MM.1S (cell line): ENCODE measurements at regions not wholly inside any gene's neighbourhood (a gene's known extent, or its start where the extent isn't known, plus 50 kb on each side); places are given as distances from the start of the nearest gene placed in this dataset.

Source experiments
- DNase-seq: peaks from one replicate; pipeline ENCODE4 v3.0.0-alpha.2; 2015
- H2AFZ ChIP-seq: fragments of 300-600 bp; sonication (generic); 2 replicates; pipeline ENCODE4 v1.6.0; 2016; ENCODE audit warnings: antibody characterized with exemption, low read length
- H3F3A ChIP-seq: fragments of 300-600 bp; sonication (generic); 2 replicates; pipeline ENCODE4 v1.6.1; 2016; ENCODE audit warnings: mild to moderate bottlenecking, antibody characterized with exemption, low read length, moderate library complexity, mixed read lengths; ENCODE audit not compliant: insufficient read depth
- H3K27ac ChIP-seq: fragments of 300-600 bp; sonication (generic); 2 replicates; pipeline ENCODE4 v1.5.1; 2016; ENCODE audit warnings: mild to moderate bottlenecking, low read length
- H3K27me3 ChIP-seq: fragments of 300-600 bp; sonication (generic); replicated peaks from 2 replicates; pipeline ENCODE4 v1.6.0; 2016; ENCODE audit warnings: low read length; ENCODE audit not compliant: insufficient read depth
- H3K36me3 ChIP-seq: fragments of 300-600 bp; sonication (generic); replicated peaks from 2 replicates; pipeline ENCODE4 v1.6.1; 2016; ENCODE audit warnings: mild to moderate bottlenecking, low read length, mixed read lengths; ENCODE audit not compliant: insufficient read depth
- H3K4me1 ChIP-seq: fragments of 300-600 bp; sonication (generic); 2 replicates; pipeline ENCODE4 v1.6.1; 2016; ENCODE audit warnings: low read length, mixed read lengths
- H3K4me2 ChIP-seq: fragments of 300-600 bp; sonication (generic); 2 replicates; pipeline ENCODE4 v1.6.0; 2016; ENCODE audit warnings: low read depth, low read length
- H3K4me3 ChIP-seq: fragments of 300-600 bp; sonication (generic); 2 replicates; pipeline ENCODE4 v1.5.1; 2016; ENCODE audit warnings: low read length, mixed read lengths
- H3K79me2 ChIP-seq: fragments of 300-600 bp; sonication (generic); 2 replicates; pipeline ENCODE4 v1.6.1; 2016; ENCODE audit warnings: mixed run types, low read length, mixed read lengths
- H3K9ac ChIP-seq: fragments of 300-600 bp; sonication (generic); 2 replicates; pipeline ENCODE4 v1.6.1; 2016; ENCODE audit warnings: low read length, mixed read lengths
- H3K9me2 ChIP-seq: fragments of 300-600 bp; sonication (generic); replicated peaks from 2 replicates; pipeline ENCODE4 v1.6.1; 2016; ENCODE audit warnings: mild to moderate bottlenecking, low read length, mixed read lengths; ENCODE audit not compliant: insufficient read depth
- H3K9me3 ChIP-seq: fragments of 300-600 bp; sonication (generic); replicated peaks from 2 replicates; pipeline ENCODE4 v1.6.1; 2016; ENCODE audit warnings: mild to moderate bottlenecking, low read length, mixed read lengths; ENCODE audit not compliant: insufficient read depth
- H4K20me1 ChIP-seq: fragments of 300-600 bp; sonication (generic); 2 replicates; pipeline ENCODE4 v1.6.1; 2016; ENCODE audit warnings: mild to moderate bottlenecking, low read length, moderate library complexity, mixed read lengths; ENCODE audit not compliant: insufficient read depth
- CTCF ChIP-seq: fragments of 300-600 bp; sonication (generic); IDR thresholded peaks from 2 replicates; pipeline ENCODE4 v1.5.1; 2016; ENCODE audit warnings: antibody characterized with exemption, low read length, mixed read lengths
- EZH2 ChIP-seq: fragments of 300-600 bp; sonication (generic); optimal IDR thresholded peaks from 2 replicates; pipeline ENCODE3; 2017; ENCODE audit warnings: low read depth, mild to moderate bottlenecking, antibody characterized with exemption, low read length, mixed read lengths
- EZH2phosphoT487 ChIP-seq: fragments of 300-600 bp; sonication (generic); IDR thresholded peaks from 2 replicates; pipeline ENCODE4 v1.6.1; 2018; ENCODE audit warnings: antibody characterized with exemption, low read length

GRCh38 chr18:68607852-68608251 lies 107.1 kb downstream of the TMX3 start:
- no peak overlapping the region for H3K4me2 ChIP-seq
- no peaks in the 10 kb centered on the region for H3F3A ChIP-seq
- H3K79me2 ChIP-seq, result no peaks in the 10 kb centered on the region
- H3K9ac ChIP-seq, result no peak overlapping the region
- H3K36me3 ChIP-seq, result no peaks in the 10 kb centered on the region
- no peak for DNase-seq
- H3K9me2 ChIP-seq, result no peaks in the 10 kb centered on the region
- H3K27ac ChIP-seq, result no peak overlapping the region
- no peaks in the 10 kb centered on the region for H4K20me1 ChIP-seq
- TF ChIP-seq CTCF (no peak), EZH2phosphoT487 (no peak), EZH2 (no peak)
- H2AFZ ChIP-seq, result no peak overlapping the region
- no peaks in the 10 kb centered on the region for H3K9me3 ChIP-seq
- H3K27me3 ChIP-seq, result no peaks in the 10 kb centered on the region
- H3K4me3 ChIP-seq, result no peak overlapping the region
- no peaks in the 10 kb centered on the region for H3K4me1 ChIP-seq

- Histone ChIP-seq H3K36me3 (no peaks in the 10 kb centered on the region), H3F3A (no peaks in the 10 kb centered on the region), H3K27me3 (no peaks in the 10 kb centered on the region), H3K9me3 (no peaks in the 10 kb centered on the region), H3K4me3 (no peak overlapping the region), H3K4me1 (no peaks in the 10 kb centered on the region), H3K9me2 (no peaks in the 10 kb centered on the region), H2AFZ (no peak overlapping the region), H4K20me1 (no peaks in the 10 kb centered on the region), H3K9ac (no peak overlapping the region), H3K4me2 (no peak overlapping the region), H3K79me2 (no peaks in the 10 kb centered on the region), H3K27ac (no peak overlapping the region)
- DNase-seq, result no peak
- TF ChIP-seq EZH2 (no peak), CTCF (no peak), EZH2phosphoT487 (no peak)
Observed at GRCh38 chr18:68604256-68604655, 110.7 kb downstream of the TMX3 start.

- Histone ChIP-seq H3K4me3 (no peak overlapping the region), H3K27me3 (no peaks in the 10 kb centered on the region), H3K27ac (no peak overlapping the region), H3K36me3 (no peaks in the 10 kb centered on the region), H3K79me2 (no peaks in the 10 kb centered on the region), H3K4me1 (no peaks in the 10 kb centered on the region), H3F3A (no peaks in the 10 kb centered on the region), H3K9me3 (no peaks in the 10 kb centered on the region), H4K20me1 (no peaks in the 10 kb centered on the region), H3K9ac (no peak overlapping the region), H3K4me2 (no peak overlapping the region), H3K9me2 (no peaks in the 10 kb centered on the region), H2AFZ (no peak overlapping the region)
- DNase-seq, result no peak
- TF ChIP-seq EZH2 (no peak), CTCF (no peak), EZH2phosphoT487 (no peak)
Observed at GRCh38 chr18:68596016-68596415, 118.9 kb downstream of the TMX3 start.

GRCh38 chr18:68588169-68588568 lies 126.7 kb downstream of the TMX3 start:
- H2AFZ ChIP-seq, result no peak overlapping the region
- no peaks in the 10 kb centered on the region for H3K27me3 ChIP-seq
- H3F3A ChIP-seq, result no peaks in the 10 kb centered on the region
- no peak overlapping the region for H3K4me3 ChIP-seq
- H3K9ac ChIP-seq, result no peak overlapping the region
- no peaks in the 10 kb centered on the region for H4K20me1 ChIP-seq
- DNase-seq, result no peak
- H3K4me2 ChIP-seq, result no peak overlapping the region
- no peaks in the 10 kb centered on the region for H3K79me2 ChIP-seq
- no peaks in the 10 kb centered on the region for H3K9me2 ChIP-seq
- no peaks in the 10 kb centered on the region for H3K36me3 ChIP-seq
- no peak overlapping the region for H3K27ac ChIP-seq
- no peaks in the 10 kb centered on the region for H3K9me3 ChIP-seq
- no peaks in the 10 kb centered on the region for H3K4me1 ChIP-seq
- TF ChIP-seq EZH2phosphoT487 (no peak), EZH2 (no peak), CTCF (no peak)
